ENCODE measurements at regions not wholly inside any gene's neighbourhood (a gene's known extent, or its start where the extent isn't known, plus 50 kb on each side); places are given as distances from the start of the nearest gene placed in this dataset.
"Not testable (repeated sequence)": the region's sequence is repeated elsewhere in the genome, so short reads cannot be mapped to it uniquely, and the experiment has no call there.

DNA sequence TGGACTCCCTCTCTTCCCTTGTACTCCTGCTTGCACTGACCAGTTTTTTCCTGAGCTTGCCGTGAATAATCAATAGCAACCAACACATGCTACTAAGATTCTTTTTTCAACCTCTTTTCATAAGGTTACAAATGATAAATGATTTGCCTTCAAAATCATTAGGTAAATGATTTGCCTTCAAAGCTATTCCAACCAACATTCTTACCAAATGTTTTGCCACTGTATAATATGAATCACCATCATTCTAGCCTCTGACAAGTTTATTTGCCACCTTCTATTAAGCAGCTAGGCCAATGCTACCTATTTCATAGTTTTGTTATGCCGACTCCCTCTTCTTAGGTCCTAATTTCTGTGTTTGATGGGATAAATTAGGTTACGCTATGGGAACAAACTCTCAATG lies 385.1 kb downstream of the DTWD2 start:
- no peak for DNase-seq

DNA sequence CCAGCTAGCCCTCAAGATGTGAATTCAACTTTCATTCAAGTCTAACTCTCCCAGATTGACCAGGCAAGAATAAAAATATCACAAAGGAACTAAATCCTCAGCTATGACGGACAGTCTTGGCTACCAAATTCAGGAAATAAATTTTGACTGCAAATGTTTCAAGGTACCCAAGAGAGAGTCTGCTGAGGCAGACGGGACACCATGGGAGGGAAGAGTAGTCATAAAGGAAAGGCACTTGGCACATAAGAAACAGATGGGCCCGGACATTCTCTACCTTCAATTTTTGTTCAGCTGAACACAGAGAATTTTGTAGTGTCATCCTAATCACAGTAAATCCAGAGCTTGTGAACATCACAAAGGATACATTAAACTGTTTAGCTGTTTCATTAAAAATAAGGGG lies 390.0 kb downstream of the DTWD2 start:
- DNase-seq, result no peak

DNA sequence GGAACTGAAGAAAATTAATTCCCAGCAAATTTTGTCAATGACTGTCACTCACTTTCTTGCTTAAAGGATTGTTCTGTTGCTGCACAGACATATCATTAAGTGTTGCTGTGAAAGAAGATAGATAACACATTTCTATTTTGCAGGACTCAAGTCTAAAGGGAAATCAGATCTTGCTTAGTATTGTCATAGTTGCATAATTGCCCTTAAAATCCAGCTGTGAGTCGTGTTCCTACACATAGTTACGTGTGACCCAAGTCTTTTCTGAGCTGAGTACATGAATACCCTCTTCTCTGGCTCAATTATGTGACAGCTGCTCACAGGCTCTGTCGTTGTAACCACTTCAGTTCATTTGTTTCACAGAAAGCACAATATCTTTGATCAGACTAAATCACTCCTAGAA lies 390.8 kb downstream of the DTWD2 start:
- DNase-seq, result no peak

DNA sequence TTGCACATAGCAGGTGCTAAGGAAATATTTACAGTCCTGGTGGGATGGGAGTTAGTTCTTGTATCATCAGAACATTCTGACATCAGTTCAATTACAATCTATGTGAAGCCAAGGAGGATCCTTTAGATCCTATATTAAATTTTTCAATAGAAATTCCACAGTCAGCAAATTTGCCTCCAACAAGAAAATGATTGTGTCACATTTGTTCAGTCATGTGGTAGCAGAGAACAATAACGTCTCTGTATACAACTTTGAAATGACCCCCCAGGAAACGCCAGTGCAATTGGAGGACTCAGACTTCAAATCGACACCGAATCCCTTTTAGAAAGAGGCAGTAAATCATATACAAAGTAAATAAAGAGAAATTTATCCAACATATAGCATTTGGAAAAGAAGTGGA lies 392.1 kb downstream of the DTWD2 start:
- DNase-seq, result no peak

DNA sequence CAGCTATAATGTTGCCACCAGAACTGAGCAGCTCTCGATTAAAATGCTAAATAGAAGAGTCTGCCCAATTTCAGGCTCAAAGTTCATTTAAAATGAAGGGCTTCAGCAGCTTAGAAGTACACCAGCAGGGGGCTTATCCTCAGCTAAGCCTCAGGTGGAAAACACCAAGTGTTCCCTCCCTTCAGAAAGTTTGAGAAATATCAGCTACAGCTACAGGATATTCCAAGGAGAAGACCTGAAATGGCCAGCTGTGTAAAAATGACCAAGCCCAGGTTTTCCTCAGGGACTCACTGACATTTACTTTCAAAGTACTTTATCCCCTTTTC lies 395.4 kb downstream of the DTWD2 start:
- DNase-seq, result no peak

DNA sequence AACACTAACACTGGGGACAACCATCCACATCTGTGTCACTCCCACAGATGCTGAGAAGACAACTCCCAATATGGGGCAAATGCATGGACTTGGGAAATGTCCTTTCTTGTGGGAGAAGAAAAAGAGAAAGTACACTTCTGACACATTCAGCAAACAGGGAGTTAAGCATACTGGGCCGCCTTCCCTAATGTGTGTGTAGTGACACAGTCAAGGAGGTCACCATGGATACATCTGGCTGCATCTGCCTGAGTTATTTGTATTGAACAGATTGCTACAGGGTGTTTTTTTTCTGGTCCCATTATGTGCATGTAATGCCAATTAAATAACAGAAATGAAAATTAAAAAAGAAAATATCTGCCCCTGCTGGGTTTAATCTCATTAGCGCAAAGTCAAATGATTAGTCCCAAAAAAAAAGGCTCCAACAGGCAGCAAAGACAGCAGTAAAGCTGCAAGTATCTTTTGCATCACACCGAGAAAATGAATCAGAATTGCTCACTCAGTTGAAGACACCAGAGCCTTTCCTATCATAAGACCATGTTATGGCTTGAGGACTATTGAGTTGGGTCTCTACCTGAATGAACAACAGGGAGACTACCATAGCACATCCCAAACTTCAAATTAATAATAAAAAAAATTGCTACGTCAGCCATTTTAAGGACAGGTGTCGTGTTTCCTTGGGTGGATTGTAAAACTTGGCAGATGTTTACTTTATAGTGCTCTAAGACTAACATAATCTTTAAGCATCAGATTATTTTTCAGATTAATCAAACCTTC lies 395.9 kb downstream of the DTWD2 start:
- no peak for DNase-seq

DNA sequence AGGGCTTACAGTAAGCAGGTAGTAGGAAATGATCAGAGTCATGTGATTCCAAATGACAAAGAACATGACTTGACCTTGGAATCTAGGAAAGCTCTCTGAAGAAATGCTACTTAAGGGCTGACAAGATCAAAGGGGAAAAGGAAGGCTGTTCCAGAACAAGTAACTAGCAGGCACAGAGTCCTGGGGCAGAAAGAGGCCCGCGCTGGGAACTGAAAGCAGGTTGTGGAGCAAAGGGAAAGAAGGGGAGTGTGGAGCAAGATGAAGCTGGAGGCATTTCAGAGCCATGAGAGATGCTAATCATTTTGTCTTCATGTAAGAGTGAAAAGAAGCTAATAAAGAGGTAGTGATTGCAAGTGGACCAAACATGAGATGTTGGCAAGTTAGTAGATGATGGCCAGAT lies 397.5 kb downstream of the DTWD2 start:
- no peak for DNase-seq

DNA sequence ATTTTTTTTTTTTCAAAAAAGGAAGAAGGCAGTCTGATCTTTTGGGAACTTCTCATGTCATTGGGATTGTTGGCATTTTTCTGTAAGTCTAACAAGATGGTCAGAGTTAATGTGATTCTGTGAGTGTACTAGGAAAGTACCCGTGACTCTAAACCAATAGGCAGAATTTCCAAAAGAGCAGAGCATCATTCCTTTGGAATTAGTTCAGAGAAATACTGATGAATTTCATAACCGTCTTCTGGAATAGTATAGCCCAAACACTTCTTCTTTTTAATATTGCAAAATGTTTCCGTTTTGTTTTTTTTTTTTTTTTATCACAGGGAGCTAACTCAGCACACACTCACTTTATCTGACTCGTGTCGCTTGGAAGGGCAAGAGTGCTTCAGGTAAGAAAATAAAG lies 407.4 kb downstream of the DTWD2 start:
- no peak for DNase-seq

DNA sequence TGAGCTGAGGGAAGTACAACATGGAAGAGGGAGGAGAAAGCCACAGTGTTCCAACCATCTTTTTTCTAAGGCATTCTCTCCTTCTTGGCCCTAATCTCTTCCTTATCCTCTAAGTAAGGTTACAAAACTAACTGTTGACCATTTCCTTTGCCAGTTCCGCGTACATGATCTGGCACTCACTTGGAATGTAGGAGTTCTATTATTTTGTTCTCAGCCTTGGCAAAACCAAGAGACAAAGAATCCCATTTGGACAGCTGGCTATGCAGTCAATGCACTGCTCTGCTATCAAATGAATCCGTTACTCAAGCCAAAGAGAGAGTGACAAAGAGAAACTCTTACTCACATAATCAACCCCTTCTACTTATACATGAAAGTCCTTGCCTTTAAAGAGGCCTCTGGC lies 410.3 kb downstream of the DTWD2 start:
- no peak for DNase-seq

DNA sequence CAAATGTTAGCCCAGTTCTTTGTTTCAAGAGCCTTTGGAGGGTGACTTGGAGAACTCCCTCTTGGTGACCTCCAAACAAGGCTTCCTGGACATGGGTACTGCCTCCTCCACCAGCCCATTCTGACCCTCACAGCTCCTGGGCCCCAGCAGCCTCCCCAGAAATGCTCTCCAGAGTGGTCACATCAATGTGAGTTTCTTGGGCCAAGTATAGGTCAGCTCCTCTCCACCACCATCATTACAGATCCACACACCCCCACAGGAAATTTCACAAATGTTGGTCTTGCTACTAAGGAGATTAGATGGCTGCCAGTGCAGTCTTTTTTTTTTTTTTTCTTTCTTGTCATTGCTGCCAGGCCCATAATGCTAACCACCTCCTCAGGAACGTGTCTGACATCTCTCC lies 410.7 kb downstream of the DTWD2 start:
- no peak for DNase-seq

DNA sequence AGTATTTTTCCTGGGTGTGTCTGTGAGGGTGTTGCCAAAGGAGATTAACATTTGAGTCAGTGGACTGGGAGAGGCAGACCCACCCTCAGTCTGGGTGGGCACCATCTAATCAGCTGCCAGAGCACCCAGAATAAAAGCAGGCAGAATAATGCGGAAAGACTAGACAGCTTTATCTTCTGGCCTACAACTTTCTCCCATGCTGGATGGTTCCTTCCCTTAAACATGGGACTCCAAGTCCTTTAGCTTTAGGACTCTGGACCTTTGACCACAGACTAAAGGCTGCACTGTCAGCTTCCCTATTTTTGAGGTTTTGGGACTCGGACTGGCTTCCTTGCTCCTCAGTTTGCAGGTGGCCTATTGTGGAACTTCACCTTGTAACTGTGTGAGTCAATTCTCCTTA lies 418.1 kb downstream of the DTWD2 start:
- not testable (repeated sequence) for DNase-seq

DNA sequence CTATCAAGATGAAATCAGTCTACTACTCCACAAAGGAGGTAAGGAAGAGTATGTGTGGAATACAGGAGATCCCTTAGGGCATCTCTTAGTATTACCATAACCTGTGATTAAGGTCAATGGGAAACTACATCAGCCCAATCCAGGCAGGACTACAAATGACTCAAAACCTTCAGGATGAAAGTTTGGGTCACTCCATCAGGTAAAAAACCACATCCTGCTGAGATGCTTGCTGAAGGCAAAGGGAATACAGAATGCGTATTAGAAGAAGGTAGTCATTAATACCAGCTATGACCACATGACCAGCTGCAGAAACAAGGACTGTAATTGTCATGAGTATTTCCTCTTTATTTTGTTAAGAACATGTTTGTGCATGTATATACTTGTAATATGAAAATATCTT lies 418.8 kb downstream of the DTWD2 start:
- not testable (repeated sequence) for DNase-seq

DNA sequence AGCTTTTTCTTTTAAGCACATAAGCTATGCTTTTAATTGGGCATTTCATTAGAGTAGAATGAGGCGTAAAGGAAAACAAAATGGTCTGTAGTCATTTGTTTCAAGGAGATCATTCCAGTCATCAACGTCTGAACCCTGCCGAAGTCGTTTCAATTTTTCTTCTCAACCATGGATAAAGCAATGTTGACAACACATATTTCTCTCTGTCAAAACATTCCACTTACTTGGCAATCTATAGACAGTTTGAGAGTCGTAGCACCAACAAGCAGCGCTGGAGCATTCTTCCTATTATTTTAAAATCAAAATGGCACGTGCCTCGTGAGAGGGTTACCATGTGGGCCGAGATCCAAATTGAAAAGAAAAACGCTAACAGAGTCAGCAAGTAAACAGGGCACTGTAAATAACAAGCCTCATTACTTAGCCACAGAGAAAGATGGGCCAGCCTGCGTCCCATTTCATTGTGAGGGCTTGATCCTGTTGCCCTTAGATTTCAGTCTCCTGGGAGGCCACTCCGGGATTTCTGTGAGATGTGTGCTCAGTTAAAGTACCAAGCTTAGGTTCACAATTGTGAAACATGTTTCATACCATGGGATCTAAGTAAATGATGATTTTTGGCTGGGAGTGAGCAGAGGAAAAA lies 422.9 kb downstream of the DTWD2 start:
- DNase-seq, result no peak

DNA sequence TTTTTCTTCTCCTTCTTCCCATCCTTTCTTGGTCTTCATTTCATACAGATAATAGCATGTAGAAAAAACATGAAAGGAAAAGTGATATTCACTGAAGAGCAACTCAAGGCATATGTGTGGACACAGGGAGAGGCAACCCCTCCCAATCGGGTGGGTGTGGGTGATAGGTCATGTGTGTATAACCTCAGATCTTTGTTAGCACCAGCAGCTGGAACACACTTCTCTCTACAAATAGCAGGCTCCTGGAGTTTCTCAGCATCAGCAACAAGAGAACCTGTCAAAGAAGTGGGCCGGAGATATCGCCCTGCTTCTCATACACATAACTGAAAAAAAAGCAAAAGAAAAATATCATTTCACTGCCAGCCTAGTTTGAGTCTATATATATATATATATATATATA lies 426.4 kb downstream of the DTWD2 start:
- DNase-seq, result no peak

DNA sequence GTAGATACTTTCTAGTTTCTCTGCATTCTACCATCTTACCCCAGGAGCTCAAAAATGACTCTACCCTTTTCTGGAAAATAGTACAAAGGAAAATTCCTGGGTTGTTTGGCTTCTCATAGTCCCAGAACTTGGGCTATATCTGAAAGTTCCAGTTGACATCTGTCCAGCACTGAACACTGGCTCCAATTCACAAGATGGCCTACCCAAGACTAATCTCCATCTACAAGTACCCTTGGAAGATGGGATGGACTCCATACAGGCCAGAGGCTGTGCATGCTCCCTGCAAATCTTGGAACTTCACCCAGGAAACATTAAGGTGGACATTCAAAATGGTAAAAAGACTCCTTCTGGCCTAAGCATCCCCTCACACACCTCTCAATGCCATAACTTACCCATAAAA lies 427.1 kb downstream of the DTWD2 start:
- no peak for DNase-seq

DNA sequence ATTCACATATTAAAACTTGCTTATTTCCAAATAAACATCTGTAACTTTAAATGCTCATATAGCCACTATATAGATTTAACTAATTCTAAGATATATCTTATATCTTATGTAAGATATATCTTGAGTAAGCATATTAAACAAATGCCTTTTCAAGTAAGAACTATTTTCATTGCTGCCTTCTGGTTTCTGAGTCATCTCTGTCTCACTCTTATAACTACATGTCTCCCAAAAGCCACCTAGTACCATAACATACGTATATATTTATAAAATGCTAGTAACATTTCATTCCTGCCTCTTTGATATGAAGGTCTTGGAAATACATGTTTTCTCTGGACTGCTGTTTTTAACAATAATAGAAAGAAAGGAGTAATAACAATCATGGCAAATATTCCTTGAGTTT lies 429.5 kb downstream of the DTWD2 start:
- no peak for DNase-seq

DNA sequence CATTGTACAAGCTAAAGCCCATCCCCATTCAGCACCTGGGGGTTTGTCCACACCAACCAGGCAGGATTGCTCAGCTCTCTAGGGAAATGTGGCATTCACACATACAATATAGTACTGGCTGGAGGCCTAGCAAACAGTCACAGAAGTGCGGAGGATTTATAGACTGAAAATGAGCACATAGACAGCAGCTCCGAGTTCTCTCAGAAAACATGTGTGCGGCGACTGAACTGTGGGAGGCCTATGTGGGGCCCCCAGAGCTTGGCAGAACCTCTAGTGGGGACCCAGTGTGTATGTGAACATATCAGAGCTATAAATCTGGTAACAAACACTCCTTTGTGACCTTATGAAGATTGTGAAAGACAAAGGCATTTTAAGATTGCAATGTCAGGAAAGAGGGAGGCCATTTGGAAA lies 431.1 kb downstream of the DTWD2 start:
- no peak for DNase-seq

DNA sequence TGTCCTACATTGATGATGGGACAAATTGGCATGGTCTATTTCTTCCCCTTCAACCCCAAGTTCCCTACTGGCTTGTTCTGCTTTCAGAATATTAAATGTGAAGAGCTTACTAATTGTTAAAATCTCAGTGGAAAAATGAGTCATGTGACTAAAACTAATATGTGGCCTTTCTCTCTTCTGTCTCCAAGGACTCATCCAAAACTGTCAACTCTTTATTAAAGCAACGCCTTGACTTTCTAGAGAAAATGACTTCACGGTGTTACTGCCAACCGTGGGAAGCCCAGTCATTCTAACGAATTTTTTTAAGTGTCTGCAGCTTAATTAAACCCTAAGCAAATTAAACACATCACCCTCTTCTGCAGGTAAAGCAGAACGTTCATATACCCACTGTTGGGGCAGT lies 431.6 kb downstream of the DTWD2 start:
- DNase-seq, result no peak

DNA sequence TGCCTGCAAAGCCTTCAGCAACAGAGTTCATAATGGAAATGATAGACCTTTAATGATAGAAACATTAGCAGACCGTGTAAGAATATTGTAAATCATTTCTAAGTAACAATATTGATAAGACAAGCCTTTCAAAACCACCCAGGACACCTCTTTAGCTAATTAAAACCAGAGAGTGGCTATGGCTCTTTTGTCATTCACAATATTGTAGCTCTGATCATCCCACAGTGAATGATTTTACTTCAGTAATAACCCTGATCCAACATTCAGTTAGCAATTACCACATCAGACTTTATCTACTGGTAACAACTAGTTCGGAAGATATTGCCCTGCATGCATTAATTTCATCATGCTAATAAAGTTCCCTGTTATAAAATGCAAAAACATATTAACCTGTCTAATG lies 432.6 kb downstream of the DTWD2 start:
- no peak for DNase-seq

DNA sequence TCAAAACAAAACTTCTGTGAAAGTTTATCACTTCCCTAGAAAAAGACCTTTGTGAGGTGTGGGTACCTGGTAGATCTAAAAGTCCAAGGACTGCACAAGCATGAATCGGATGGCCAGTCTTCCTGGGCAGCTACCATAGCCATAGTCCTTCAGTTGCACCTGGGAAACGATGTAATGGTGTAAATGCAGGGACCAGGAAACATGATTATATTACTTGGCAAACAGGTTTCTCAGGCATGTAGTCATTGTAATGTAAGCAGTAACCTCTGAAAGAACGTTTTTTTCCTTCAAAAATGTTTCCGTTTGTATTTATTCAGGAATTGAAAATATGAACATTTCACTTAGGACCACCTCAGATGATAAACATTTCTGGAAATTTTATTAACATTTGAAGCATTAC lies 433.4 kb downstream of the DTWD2 start:
- no peak for DNase-seq

DNA sequence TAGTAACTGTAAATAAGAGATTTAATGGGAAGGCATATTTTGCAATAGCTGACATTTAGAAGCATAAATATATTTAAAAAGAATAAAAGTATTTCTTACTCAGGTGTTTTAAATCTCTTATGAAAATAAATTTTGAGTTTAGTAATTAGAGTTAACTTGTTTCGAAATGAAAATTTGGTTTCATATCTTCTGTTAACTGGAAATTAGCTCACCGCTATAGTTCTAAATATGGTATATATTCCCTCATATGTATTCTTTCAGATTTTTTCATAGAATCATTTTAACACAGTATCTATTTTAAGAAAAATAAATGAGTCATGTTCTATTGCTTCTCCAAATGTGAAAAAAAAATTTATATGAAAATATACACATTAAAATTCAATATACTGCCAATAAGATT lies 434.1 kb downstream of the DTWD2 start:
- DNase-seq, result no peak

DNA sequence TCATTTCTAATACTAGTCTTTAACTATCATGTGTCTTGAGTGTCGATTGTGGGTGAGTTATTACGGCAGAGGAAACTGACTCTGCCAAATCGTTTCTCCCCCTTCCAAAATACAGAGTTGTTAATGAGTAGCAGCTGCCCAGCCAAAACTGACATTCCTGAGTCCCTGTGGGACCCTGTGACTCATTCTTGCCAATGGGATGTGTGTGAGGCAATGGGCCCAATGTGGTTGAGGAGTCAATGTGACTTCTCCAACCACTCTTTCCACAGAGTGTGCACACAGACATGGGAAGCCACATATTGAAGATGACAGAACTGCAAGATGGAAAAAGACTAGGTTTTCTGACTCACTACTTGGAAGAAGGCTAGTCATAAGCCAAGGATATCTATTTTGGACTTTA lies 434.7 kb downstream of the DTWD2 start:
- no peak for DNase-seq

DNA sequence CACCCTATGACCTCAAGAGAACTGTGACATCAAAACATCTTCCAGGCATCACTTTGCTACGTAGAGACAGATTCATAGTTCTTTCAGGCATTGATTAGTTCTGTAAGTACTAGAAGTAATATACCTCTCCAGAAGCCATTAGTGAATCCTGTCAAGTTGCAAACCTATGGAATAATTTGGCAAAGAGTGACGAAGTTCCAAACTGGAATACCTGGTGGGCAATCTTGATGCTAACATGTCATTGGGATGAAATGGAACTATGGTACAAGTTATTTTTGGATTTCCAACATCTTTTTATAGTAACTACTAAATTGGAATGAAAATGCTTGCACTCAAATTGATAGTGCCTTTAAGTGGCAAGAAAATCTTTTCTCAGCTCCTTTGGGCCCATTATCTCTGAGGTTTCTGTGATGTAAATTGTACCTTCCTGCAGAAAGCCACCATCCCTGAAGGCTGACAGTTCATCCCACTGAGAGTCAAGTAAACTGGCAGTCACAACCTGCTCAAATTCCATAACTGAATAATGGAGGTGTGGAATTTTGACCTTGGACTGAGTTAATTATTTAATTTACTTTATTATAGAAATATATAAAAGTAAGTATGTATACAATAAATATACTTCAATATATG lies 435.5 kb downstream of the DTWD2 start:
- DNase-seq, result no peak

DNA sequence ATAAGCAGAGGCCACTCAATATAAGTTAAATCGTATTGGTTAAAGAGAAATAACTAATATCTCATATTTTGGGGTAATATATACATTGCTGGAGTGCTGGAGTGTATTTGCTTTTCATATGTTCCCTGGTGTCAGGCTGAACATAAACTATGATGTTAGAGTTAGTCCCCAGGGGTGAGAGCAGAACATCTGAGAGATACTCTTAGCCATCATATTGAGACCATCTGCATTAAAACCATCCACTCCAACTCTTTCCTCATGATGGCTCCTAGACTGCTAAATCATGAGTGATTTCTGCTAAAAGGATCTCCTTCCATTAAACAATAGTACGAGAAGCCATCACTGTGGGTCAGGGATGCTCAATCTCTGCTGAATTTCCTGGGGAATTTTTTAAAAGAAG lies 436.2 kb downstream of the DTWD2 start:
- DNase-seq, result no peak

DNA sequence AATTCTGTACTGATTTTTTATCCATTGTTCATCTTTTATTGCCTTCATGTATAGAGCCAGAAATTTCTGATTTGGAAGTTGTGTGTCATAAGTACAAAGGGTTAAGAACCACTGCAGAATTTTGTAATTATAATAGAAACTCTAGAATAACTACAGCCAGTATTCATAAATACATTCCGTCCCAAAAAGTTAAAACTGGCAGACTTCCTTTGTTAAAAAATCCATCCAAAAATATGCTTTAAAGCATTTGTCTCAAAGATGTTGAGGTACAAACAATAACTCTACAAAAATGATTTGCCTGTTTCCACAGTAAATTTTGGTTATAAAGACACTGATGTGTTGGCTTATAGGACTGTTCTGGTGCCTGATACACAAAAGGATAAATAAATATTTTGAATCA lies 436.6 kb downstream of the DTWD2 start:
- no peak for DNase-seq

Data from CD4-positive, alpha-beta T cell treated with Interleukin-17A for 1 hour (primary cell).